ENCODE measurements at regions not wholly inside any gene's neighbourhood (a gene's known extent, or its start where the extent isn't known, plus 50 kb on each side); places are given as distances from the start of the nearest gene placed in this dataset.
"Not testable (repeated sequence)": the region's sequence is repeated elsewhere in the genome, so short reads cannot be mapped to it uniquely, and the experiment has no call there.

DNA sequence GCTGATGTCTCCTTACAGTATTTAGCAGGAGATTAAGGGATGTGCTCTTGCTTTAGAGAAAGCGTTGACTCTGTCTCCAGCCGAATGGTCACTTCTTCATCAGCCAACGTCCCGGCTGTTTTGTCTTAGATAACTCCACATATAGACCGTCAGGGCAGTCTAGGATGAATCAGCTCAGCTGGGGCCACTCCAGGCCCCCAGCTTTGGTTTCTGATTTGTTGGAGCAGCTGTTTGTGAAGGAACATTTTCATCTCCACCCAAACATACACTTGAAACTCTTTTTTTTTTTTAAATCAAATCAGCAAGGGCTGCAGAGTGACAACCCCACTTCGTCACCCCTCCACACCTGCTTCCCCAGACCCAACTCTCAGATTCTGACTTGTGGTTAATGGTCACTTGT is 206.1 kb upstream of the GALNT2 start:
- Histone ChIP-seq H3K79me2 (ENCODE audit: insufficient read depth) (no peaks in the 10 kb centered on the region), H4K20me1 (ENCODE audit: insufficient read depth) (no peaks in the 10 kb centered on the region), H3K4me3 (no peak overlapping the region), H3K4me2 (ENCODE audit: unreplicated experiment) (no peak overlapping the region), H2AFZ (no peak overlapping the region), H3K36me3 (ENCODE audit: low read depth) (no peaks in the 10 kb centered on the region), H3K9ac (no peak overlapping the region), H3K27ac (no peak overlapping the region), H3F3A (ENCODE audit: insufficient read depth) (no peaks in the 10 kb centered on the region), H3K9me2 (ENCODE audit: insufficient read depth) (no peaks in the 10 kb centered on the region), H3K4me1 (ENCODE audit: insufficient read depth) (no peaks in the 10 kb centered on the region), H3K27me3 (replicated peaks; ENCODE audit: insufficient read depth) (0 out of 2 replicates have a peak, but pooled peaks cover 3% of the 10 kb centered on the region), H3K9me3 (ENCODE audit: low read depth) (no peaks in the 10 kb centered on the region)
- no peak for TF ChIP-seq EZH2phosphoT487 (IDR thresholded peaks at IDR 0.05; ENCODE audit: insufficient read depth, low read depth)
- TF ChIP-seq EZH2 (IDR thresholded peaks at IDR 0.05; ENCODE audit: insufficient read depth, poor library complexity, severe bottlenecking) = no peak
- WGBS, 2 experiments (ENCODE audit: low coverage in 1 of 2, low lambda C conversion rate in 2 of 2, missing lambda C conversion rate in 2 of 2) = 58 to 63% methylated on average over 6 of the region's 6 CpGs
- in situ Hi-C loops (cut with MboI) = no loop called here
- no peak for DNase-seq

DNA sequence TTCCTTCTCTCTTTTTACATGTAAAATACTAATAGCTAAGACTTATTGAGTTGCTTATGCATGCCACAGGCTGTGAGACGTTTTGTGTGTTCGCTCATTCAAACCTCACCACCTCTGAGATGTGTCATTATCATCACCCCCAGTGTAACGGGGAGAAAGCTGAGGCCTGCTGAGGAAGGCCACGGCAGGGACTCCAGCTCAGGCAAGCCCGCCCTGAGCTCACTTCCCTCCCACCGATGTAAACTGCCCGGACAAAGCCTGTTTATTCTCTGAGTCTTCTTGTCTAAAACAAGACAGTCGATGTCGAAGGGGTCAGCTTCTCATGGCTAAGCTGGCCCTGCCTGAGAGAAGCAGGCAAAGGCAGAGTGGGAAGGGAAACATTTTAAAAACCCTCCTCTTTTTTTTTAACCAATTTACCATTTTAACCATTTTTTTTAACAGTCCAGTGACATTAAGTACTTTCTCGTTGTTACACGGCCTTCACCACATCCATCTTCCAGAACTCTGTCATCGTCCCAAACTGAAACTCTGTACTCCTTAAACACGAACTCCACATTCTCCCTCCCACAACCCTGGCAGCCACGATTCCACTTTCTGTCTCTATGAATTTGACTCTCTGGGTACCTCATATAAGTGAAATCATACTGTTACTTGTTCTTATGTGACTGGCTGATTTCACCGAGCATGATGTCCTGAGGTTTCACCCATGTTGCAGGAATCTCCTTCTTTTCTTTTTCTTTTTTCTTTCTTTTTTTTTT is 204.8 kb upstream of the GALNT2 start:
- Histone ChIP-seq H3K79me2 (ENCODE audit: insufficient read depth) (no peaks in the 10 kb centered on the region), H3K27ac (no peak overlapping the region), H2AFZ (no peak overlapping the region), H3F3A (ENCODE audit: insufficient read depth) (no peaks in the 10 kb centered on the region), H3K9me2 (ENCODE audit: insufficient read depth) (no peaks in the 10 kb centered on the region), H3K4me1 (ENCODE audit: insufficient read depth) (no peaks in the 10 kb centered on the region), H3K9me3 (ENCODE audit: low read depth) (no peaks in the 10 kb centered on the region), H4K20me1 (ENCODE audit: insufficient read depth) (no peaks in the 10 kb centered on the region), H3K4me2 (ENCODE audit: unreplicated experiment) (no peak overlapping the region), H3K4me3 (no peak overlapping the region), H3K36me3 (ENCODE audit: low read depth) (no peaks in the 10 kb centered on the region), H3K9ac (no peak overlapping the region), H3K27me3 (replicated peaks; ENCODE audit: insufficient read depth) (0 out of 2 replicates have a peak, but pooled peaks cover 3% of the 10 kb centered on the region)
- DNase-seq = no peak
- 44 to 47% methylated on average over 15 of the region's 15 CpGs for WGBS, 2 experiments (ENCODE audit: low coverage in 1 of 2, low lambda C conversion rate in 2 of 2, missing lambda C conversion rate in 2 of 2)
- no peak for TF ChIP-seq EZH2 (IDR thresholded peaks at IDR 0.05; ENCODE audit: insufficient read depth, poor library complexity, severe bottlenecking)
- no peak for TF ChIP-seq EZH2phosphoT487 (IDR thresholded peaks at IDR 0.05; ENCODE audit: insufficient read depth, low read depth)
- in situ Hi-C loops (cut with MboI) = no loop called here

DNA sequence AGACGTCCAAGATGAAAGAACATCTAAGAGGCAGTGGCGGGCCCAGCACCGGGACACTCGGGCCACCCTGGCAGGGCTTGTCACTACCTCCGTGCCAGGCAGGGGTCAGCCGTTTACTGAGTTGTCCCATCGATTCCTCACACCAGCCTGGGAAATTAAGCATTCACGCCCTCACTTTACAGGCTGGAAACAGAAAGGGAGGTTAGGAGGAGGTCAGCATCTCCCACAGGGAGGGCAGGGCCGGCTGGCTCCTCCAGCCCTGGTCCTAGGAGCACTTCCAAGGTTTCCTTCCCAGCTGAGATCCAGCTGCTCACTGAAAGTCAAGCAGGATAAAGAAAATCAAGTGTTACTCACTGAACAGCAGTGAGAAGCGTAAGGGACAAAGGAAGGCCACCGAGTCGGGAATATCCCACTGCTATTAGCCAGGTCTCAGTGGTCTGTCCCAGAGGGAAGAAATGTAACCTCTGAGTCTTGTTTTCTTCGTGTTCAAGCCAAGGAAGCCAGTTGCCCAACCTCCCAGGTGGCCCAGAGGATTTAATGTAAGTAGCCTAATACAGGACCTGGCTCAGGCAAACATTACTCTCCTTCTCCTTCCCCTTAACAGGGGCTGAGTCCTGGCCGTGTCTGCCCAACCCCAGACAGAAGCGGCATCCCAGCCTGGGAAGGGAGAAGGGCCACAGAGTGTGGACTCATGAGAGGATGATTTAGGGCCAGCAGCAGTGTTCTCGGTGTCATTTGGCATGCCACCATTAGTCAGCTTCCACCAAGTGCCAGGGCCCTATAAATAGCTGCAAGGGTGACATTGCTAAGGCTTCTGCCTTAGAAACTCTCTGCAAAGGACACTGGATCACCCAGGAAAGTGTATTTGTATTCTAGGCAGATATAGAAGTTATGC is 203.1 kb upstream of the GALNT2 start:
- Histone ChIP-seq H3K9ac (no peak overlapping the region), H3K4me2 (ENCODE audit: unreplicated experiment) (no peak overlapping the region), H3K9me2 (ENCODE audit: insufficient read depth) (no peaks in the 10 kb centered on the region), H2AFZ (no peak overlapping the region), H3K36me3 (ENCODE audit: low read depth) (no peaks in the 10 kb centered on the region), H3K4me3 (no peak overlapping the region), H3F3A (ENCODE audit: insufficient read depth) (no peaks in the 10 kb centered on the region), H4K20me1 (ENCODE audit: insufficient read depth) (no peaks in the 10 kb centered on the region), H3K4me1 (ENCODE audit: insufficient read depth) (no peaks in the 10 kb centered on the region), H3K27me3 (replicated peaks; ENCODE audit: insufficient read depth) (0 out of 2 replicates have a peak, but pooled peaks cover 3% of the 10 kb centered on the region), H3K79me2 (ENCODE audit: insufficient read depth) (no peaks in the 10 kb centered on the region), H3K9me3 (ENCODE audit: low read depth) (no peaks in the 10 kb centered on the region), H3K27ac (no peak overlapping the region)
- no peak for DNase-seq
- in situ Hi-C loops (cut with MboI) = no loop called here
- TF ChIP-seq EZH2 (IDR thresholded peaks at IDR 0.05; ENCODE audit: insufficient read depth, poor library complexity, severe bottlenecking) (no peak), EZH2phosphoT487 (IDR thresholded peaks at IDR 0.05; ENCODE audit: insufficient read depth, low read depth) (no peak)
- WGBS, 2 experiments (ENCODE audit: low coverage in 1 of 2, low lambda C conversion rate in 2 of 2, missing lambda C conversion rate in 2 of 2) = 32 to 36% methylated on average over 16 of the region's 16 CpGs

DNA sequence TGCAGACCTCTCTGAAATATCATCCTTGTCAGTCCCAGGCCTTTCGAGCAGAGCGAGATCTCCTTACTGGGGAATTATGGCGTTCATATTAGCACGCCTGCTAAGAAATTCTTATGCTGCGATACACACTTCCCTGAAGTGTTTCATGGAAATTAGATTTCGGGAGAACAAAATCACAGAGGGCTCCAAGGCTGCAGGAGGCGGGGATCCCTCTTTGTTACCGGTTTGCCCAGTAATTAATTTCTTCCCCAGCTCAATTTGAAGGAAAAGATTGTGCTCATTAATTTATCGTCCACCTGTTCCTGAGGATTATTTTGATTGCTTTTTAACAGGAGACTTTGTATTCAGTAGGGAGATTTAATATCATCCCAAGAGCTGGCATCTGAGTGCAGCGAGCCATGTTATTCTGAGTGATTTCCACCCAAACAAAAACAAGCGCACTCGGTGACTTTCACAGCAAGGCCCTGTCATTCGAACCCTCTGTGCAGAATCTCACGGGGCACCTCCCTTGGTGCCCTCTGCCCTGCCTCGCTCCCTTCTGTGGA is 202.3 kb upstream of the GALNT2 start:
- TF ChIP-seq EZH2 (IDR thresholded peaks at IDR 0.05; ENCODE audit: insufficient read depth, poor library complexity, severe bottlenecking) (no peak), EZH2phosphoT487 (IDR thresholded peaks at IDR 0.05; ENCODE audit: insufficient read depth, low read depth) (no peak)
- 67 to 70% methylated on average over 15 of the region's 15 CpGs for WGBS, 2 experiments (ENCODE audit: low coverage in 1 of 2, low lambda C conversion rate in 2 of 2, missing lambda C conversion rate in 2 of 2)
- no peak overlapping the region for H3K9ac ChIP-seq

DNA sequence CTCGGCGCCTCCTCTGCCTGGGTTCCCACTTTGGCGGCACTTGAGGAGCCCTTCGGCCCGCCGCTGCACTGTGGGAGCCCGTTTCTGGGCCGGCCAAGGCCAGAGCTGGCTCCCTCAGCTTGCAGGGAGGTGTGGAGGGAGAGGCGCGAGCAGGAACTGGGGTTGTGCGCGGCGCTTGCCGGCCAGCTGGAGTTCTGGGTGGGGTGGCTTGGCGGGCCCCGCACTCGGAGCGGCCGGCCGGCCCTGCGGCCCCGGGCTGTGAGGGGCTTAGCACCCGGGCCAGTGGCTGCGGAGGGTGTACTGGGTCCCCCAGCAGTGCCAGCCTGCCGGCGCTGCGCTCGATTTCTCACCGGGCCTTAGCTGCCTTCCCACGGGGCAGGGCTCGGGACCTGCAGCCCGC is 201.7 kb upstream of the GALNT2 start:
- H4K20me1 ChIP-seq (ENCODE audit: insufficient read depth); H3K36me3 ChIP-seq (ENCODE audit: low read depth); H3K4me1 ChIP-seq (ENCODE audit: insufficient read depth); H3K27me3 ChIP-seq (replicated peaks; ENCODE audit: insufficient read depth); H3K4me3 ChIP-seq; DNase-seq; in situ Hi-C loops (cut with MboI); H3K27ac ChIP-seq; H3K79me2 ChIP-seq (ENCODE audit: insufficient read depth); H2AFZ ChIP-seq; H3K9me3 ChIP-seq (ENCODE audit: low read depth); H3K9me2 ChIP-seq (ENCODE audit: insufficient read depth); H3K4me2 ChIP-seq (ENCODE audit: unreplicated experiment); H3K9ac ChIP-seq; H3F3A ChIP-seq (ENCODE audit: insufficient read depth): not testable (repeated sequence)
- 86 to 87% methylated on average over 26 to 29 of the region's 32 CpGs for WGBS, 2 experiments (ENCODE audit: low coverage in 1 of 2, low lambda C conversion rate in 2 of 2, missing lambda C conversion rate in 2 of 2)

More for the DNA sequence above, 202.3 kb upstream of the GALNT2 start:
- H3K9me3 ChIP-seq (ENCODE audit: low read depth) = no peaks in the 10 kb centered on the region
- H3K79me2 ChIP-seq (ENCODE audit: insufficient read depth) = no peaks in the 10 kb centered on the region
- no peaks in the 10 kb centered on the region for H4K20me1 ChIP-seq (ENCODE audit: insufficient read depth)
- in situ Hi-C loops (cut with MboI) = no loop called here
- H3F3A ChIP-seq (ENCODE audit: insufficient read depth) = no peaks in the 10 kb centered on the region
- 0 out of 2 replicates have a peak, but pooled peaks cover 3% of the 10 kb centered on the region for H3K27me3 ChIP-seq (replicated peaks; ENCODE audit: insufficient read depth)
- no peaks in the 10 kb centered on the region for H3K9me2 ChIP-seq (ENCODE audit: insufficient read depth)
- H3K4me2 ChIP-seq (ENCODE audit: unreplicated experiment) = no peak overlapping the region
- DNase-seq = no peak
- no peak overlapping the region for H2AFZ ChIP-seq
- no peaks in the 10 kb centered on the region for H3K36me3 ChIP-seq (ENCODE audit: low read depth)
- H3K27ac ChIP-seq = no peak overlapping the region
- no peak overlapping the region for H3K4me3 ChIP-seq
- no peaks in the 10 kb centered on the region for H3K4me1 ChIP-seq (ENCODE audit: insufficient read depth)

All from GM23248 (cell line).